NCI-H187 treated with DMSO at 0.1 percent for 48 hours (cell line): ENCODE measurements at regions not wholly inside any gene's neighbourhood (a gene's known extent, or its start where the extent isn't known, plus 50 kb on each side); places are given as distances from the start of the nearest gene placed in this dataset.
"Not testable (repeated sequence)": the region's sequence is repeated elsewhere in the genome, so short reads cannot be mapped to it uniquely, and the experiment has no call there.

ENCODE experiments used
- DNase-seq: peaks from one replicate; lab custom pipeline; 2025; lab: John Stamatoyannopoulos, UW

- no peak for DNase-seq
These were observed 54.5 kb upstream of the PRKD1 start for GRCh38 chr14:29982171-29982570.

GRCh38 chr14:29982993-29983392 lies 55.3 kb upstream of the PRKD1 start:
- DNase-seq, result no peak

DNA sequence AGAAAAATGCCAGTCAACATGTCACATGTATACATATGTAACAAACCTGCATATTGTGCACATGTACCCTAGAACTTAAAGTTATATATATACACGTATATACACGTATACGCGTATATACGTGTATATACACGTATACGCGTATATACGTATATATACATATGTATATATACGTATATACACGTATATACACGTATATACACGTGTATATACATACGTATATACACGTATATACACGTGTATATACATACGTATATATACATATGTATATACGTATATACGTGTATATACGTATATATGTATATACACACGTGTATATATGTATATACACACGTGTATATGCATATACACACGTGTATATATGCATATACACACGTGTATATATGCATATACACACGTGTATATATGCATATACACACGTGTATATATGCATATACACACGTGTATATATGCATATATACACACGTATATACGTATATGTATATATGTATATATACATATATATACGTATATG lies 62.8 kb upstream of the PRKD1 start:
- not testable (repeated sequence) for DNase-seq

- DNase-seq, result no peak
These were observed 63.3 kb upstream of the PRKD1 start for GRCh38 chr14:29990993-29991392.

GRCh38 chr14:29993143-29993542 lies 65.5 kb upstream of the PRKD1 start:
- no peak for DNase-seq

- DNase-seq, result no peak
These were observed 71.4 kb upstream of the PRKD1 start for GRCh38 chr14:29999013-29999539.

- no peak for DNase-seq
These were observed 75.2 kb upstream of the PRKD1 start for GRCh38 chr14:30002859-30003258.

GRCh38 chr14:30005114-30005808 lies 77.6 kb upstream of the PRKD1 start:
- DNase-seq, result peak; percentile 49

DNA sequence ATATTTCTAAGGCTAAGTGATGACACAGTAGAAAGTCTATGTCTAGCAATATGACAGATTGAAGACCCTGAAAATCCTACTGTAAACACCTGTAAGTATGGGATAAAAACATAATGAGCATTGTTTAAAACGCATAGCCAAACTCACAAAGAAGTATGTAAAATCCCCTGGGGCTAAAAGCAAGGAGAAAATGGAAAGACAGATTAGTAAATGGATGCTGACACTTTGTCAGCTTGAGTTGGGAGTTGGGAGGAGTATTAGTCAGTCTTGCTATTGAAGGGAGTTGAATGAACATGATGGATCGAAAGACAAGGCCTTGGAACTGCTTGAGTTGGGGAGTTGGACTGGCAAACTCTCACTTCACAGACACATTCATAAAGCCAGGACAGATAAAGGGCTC lies 79.0 kb upstream of the PRKD1 start:
- DNase-seq, result no peak

DNA sequence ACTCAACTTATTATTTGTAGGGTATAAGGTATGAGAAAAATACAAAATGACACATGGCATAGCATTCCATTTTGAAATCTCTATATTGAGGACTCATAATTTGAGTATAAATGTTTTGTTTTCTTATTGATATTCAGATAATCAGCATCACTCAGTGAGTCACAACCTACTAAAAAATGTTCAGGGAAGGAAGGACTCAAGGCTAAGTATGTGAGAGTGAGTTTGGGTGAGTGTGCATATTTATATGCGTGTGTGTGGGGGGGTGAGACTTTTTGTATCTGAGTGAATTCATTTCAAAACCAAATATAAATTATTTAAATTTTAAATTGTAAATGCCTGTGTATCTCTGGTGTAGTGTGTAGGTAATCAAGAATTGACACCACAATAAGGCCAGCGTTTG lies 87.8 kb upstream of the PRKD1 start:
- DNase-seq, result no peak

DNA sequence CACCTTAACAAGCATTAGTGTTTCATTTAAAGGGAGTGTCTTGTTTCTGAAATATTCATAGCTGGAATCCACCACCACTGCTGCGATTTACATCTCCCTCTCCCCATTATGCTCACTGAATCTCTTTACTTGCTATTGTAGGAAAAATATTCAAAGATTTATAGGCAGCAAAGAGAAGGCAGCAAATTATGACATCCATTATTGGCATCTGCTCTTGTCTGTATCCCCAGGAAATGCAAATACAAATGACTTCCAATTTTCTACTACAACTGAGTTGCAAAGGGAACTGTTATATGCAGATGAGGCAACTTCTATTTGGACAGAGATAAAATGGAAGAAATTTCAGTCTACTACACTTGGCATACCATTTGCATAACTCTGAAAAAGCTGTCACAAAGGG lies 88.4 kb upstream of the PRKD1 start:
- DNase-seq, result no peak

DNA sequence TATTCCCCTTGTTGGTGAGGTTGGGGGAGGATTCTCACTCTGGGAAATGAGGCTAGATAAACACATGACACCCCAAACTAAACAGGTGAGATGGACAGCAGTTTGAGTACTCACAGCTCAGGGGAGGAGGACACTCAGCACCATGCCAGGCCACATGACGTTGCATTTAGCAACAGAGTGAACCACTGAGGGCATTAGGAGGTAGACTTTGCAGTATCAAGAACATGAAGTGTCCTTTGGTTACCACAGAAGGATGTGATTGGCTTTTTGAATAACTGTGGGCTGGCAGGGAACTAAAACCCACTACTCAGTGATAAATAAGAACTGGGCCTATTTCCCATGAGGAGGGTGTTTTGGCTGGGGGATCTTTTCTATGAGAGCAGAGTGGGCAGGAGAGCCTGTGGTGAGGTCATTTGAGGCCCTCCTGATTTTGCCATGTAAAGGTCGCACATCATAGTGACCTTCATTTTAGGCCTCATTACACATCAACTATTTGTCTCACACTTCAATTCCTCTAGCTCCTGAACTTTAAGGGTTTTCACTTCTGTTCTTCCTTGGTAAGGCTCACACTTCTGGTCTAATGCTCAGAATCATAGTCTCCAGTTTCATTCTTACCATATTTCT lies 89.8 kb upstream of the PRKD1 start:
- DNase-seq, result no peak

DNA sequence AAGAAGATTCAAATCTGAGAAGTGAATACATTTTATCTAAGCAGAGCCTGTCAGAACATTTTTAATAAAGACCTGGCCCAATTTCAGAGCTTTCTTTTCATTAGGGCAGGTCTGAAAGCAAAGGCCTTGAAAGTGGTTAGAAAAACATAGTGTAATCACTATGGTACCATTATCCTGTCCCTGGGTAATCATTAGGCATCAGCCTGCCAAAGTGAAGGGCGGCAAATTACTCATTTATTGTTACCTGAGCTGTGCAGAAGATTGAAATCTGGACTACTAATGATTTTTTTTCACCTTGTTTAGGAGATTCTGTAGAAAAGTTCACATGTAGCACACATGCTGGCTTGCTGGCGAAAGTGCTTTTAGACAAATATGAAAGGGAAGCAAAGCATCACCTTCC lies 92.6 kb upstream of the PRKD1 start:
- no peak for DNase-seq

DNA sequence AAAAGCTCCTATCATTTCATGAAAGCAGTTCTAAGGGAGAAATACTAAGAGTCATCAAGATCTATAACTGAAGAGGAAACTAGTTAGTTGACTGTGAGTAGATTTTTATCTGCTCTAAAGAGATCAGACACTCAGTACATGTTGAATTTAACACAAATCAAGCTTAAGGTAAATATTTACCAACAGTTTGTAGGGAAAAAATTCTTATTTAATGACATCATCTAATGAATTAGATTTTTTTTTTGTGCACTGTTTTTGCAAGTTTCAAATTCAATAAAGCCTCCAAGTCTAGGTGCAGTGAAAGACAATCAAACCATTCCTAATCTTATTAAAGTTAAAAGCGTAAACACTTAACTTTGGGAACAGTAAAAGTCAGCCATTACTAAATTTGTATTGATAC lies 93.0 kb upstream of the PRKD1 start:
- DNase-seq, result no peak

DNA sequence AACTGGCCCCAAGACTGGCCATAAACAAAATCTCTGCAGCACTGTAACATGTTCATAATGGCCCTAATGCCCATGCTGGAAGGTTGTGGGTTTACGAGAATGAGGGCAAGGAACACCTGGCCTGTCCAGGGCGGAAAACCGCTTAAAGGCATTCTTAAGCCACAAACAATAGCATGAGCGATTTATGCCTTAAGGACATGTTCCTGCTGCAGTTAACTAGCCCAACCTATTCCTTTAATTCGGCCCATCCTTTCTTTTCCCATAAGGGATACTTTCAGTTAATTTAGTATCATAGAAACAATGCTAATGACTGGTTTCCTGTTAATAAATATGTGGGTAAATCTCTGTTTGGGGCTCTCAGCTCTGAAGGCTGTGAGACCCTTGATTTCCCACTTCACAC lies 95.7 kb upstream of the PRKD1 start:
- DNase-seq, result not testable (repeated sequence)

DNA sequence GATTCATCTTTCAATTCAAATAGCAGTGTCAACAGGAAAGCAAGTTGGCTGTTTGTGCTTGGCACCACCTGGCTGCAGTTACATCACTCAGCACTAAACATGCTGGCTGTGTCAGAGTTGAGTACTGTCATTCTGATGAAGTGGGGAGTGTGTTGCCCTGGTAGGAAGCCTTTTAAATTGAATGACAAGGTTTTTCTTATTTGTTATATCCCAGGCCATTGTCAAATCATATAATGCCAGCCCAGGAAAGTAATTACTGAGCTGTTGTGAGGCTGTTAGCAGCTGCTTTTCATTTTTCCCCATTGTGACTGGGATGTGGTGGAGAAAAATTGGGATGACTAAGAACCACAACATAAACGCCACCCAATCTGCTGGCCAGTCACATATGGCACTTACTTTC lies 106.5 kb upstream of the PRKD1 start:
- peak; percentile 64 for DNase-seq

DNA sequence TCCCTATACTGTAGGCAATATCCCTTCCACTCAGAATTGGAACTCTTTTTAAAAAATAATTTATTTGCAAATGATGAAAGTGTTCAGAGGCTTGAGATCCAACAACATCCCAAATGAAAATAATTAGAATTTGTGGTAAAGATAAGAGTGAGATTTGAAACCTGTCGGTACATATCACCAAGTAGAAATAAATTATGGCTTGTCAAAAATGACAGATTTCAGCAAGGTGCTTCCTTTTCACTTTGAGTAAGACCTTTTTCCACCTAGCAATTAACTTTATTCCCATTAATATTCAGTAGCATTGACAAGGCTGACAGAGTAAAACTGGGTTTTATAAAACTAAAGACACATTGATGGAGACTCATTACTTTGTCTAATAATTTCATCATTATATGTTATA lies 107.7 kb upstream of the PRKD1 start:
- DNase-seq, result no peak

DNA sequence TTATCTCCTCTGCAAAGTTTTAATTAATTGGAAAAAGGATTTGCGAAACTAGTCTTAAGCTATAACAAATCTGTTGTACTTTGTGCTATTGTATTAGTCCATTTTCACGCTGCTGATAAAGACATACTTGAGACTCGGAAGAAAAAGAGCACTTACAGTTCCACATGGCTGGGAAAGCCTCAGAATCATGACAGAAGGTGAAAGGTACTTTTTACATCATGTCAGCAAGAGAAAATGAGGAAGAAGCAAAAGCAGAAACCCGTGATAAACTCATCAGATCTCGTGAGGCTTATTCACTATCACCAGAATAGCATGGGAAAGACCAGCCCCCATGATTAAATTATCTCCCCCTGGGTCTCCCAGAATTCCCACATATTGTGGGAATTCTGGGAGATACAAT lies 118.1 kb upstream of the PRKD1 start:
- DNase-seq, result no peak

GRCh38 chr14:30053103-30053502 lies 125.5 kb upstream of the PRKD1 start:
- DNase-seq, result no peak

DNA sequence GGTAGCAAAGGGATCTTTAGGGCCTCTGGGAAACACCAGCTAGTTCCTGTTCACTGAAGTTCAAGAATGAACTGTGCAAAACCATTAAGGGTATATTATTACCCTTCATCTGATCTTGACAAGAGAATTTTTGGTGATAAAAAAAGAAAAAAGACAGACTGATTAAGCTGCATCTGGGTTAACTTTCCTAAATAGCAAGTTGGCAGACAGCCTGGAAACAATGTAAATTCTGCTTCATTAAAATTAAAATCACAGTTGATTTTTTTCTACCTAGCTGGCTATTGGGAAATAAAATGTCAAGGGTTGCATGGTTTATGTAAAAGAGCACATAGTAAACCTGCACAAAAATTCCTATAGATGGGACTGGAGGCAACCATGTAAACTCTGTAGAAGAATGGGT lies 126.6 kb upstream of the PRKD1 start:
- DNase-seq, result no peak

DNA sequence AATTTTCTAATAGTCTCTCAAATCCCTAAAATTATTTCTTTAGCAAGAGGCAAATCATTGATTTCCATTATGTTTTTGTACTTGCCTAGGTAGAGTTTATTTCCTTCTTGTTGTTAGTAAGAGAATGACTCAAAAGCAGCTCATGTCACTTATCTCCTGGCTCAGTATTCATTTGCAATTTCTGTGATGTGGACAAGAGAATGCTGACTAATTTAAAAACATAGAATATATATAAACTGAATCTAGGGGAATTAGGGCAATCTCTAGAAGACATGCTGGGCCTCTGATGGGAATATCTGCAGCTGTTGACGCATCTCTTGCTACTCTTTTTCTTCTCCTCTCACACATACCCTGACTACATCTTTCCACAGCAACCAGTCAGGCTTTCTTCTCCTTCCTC lies 130.8 kb upstream of the PRKD1 start:
- DNase-seq, result no peak

- DNase-seq, result no peak
These were observed 136.1 kb upstream of the PRKD1 start for GRCh38 chr14:30063746-30064145.

GRCh38 chr14:30064454-30064853 lies 136.8 kb upstream of the PRKD1 start:
- DNase-seq, result no peak

DNA sequence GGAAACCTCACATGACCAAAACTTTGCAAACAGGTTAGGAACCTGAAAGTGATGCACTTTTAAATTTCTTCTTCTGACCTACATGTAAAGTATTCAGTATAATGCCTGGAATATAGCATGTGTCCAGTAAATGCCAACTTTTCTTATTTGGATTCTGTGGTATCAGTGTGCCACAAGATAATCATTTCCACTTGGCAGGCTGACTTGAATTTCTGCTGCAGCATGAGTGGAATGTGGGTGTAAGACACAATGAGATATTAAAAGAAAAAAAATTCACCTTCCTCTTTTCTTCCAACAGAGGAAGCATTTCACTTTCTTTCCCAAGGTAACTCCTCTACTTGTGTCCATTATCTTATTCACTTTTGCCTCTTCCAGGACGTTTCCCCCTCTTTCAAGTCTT lies 141.9 kb upstream of the PRKD1 start:
- DNase-seq, result no peak
